ENCODE measurements at regions not wholly inside any gene's neighbourhood (a gene's known extent, or its start where the extent isn't known, plus 50 kb on each side); places are given as distances from the start of the nearest gene placed in this dataset.

DNA sequence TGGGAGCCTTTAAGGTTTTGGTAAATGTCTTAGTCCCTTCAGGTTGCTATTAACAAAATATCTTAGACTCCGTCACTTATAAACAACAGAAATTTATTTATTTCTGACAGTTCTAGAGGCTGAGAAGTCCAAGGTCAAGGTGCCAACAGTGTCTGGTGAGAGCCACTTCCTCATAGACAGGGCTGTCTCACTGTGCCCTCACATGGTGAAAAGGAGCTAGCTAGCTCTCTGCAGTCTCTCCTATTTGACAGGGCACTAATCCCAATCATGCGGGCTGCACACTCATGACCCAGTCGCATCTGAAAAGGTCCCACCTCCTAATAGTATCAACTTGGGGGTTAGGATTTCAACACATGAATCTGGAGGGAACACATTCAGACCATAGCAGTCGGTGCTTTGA, 63.4 kb upstream of the KLF3 start:
- Histone ChIP-seq H3K9me2 (ENCODE audit: low read depth, low read length) (no peaks in the 10 kb centered on the region), H3K9ac (ENCODE audit: low read length) (no peak overlapping the region), H3K27me3 (ENCODE audit: insufficient read depth, low read length) (no peaks in the 10 kb centered on the region; the same call in 1 of the 2 replicates), H3K4me2 (ENCODE audit: low read length) (no peak overlapping the region), H3K36me3 (ENCODE audit: insufficient read depth, low read length) (no peaks in the 10 kb centered on the region), H3K27ac (ENCODE audit: low read depth, low read length, poor library complexity, severe bottlenecking) (no peak overlapping the region), H3K4me3 (ENCODE audit: low read depth, low read length, poor library complexity, severe bottlenecking) (no peak overlapping the region), H3K9me3 (ENCODE audit: low read length) (no peaks in the 10 kb centered on the region), H3K4me1 (ENCODE audit: insufficient read depth, low read length, severe bottlenecking) (no peaks in the 10 kb centered on the region), H3K79me2 (ENCODE audit: insufficient read depth, low read length) (no peaks in the 10 kb centered on the region), H3F3A (ENCODE audit: insufficient read depth, low read length) (no peaks in the 10 kb centered on the region), H4K20me1 (ENCODE audit: insufficient read depth, low read length) (no peaks in the 10 kb centered on the region), H2AFZ (ENCODE audit: low read length) (no peak overlapping the region)
- TF ChIP-seq CTCF (IDR thresholded peaks at IDR 0.05; ENCODE audit: low read length): no peak

DNA sequence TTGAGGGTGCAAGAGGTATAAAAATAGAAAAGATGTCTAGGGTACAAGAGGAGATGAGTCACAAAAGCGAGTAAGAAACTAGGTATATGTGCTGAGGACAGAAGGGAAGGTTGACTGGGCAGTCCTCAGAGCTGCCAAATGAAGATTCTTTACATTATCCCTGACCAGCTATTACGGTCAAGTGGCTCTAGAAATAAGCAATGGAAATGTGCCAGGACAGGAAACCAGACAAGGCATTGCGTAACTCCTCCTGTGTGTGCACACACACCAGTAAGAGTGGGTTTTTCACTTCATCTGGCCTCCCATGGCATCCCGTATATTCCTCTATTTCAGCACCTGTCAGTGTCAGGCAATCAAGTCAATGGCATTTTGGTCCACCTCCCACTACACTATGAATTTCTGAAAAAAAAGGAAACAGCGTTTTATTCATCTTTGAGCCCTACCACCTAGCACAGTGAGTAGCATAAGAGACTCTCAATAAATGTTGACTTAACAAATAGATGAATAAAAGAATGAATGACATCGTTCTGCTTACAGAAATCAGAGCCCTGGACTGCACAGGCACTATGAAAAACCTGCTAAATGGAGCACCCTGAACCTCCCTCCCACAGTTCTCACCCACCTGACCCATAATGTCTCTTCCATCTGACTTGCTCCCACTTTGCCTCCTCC, 62.6 kb upstream of the KLF3 start:
- Histone ChIP-seq H3K4me1 (ENCODE audit: insufficient read depth, low read length, severe bottlenecking) (no peaks in the 10 kb centered on the region), H3K4me2 (ENCODE audit: low read length) (no peak overlapping the region), H3K4me3 (ENCODE audit: low read depth, low read length, poor library complexity, severe bottlenecking) (no peak overlapping the region), H4K20me1 (ENCODE audit: insufficient read depth, low read length) (no peaks in the 10 kb centered on the region), H3K9ac (ENCODE audit: low read length) (no peak overlapping the region), H3K27me3 (ENCODE audit: insufficient read depth, low read length) (no peaks in the 10 kb centered on the region; the same call in 1 of the 2 replicates), H3K79me2 (ENCODE audit: insufficient read depth, low read length) (no peaks in the 10 kb centered on the region), H3K9me2 (ENCODE audit: low read depth, low read length) (no peaks in the 10 kb centered on the region), H3K27ac (ENCODE audit: low read depth, low read length, poor library complexity, severe bottlenecking) (no peak overlapping the region), H3K9me3 (ENCODE audit: low read length) (no peaks in the 10 kb centered on the region), H3F3A (ENCODE audit: insufficient read depth, low read length) (no peaks in the 10 kb centered on the region), H3K36me3 (ENCODE audit: insufficient read depth, low read length) (no peaks in the 10 kb centered on the region), H2AFZ (ENCODE audit: low read length) (no peak overlapping the region)
- TF ChIP-seq EZH2 (IDR thresholded peaks at IDR 0.05; ENCODE audit: borderline replicate concordance, low read length) (no peak), CTCF (IDR thresholded peaks at IDR 0.05; ENCODE audit: low read length) (no peak)

DNA sequence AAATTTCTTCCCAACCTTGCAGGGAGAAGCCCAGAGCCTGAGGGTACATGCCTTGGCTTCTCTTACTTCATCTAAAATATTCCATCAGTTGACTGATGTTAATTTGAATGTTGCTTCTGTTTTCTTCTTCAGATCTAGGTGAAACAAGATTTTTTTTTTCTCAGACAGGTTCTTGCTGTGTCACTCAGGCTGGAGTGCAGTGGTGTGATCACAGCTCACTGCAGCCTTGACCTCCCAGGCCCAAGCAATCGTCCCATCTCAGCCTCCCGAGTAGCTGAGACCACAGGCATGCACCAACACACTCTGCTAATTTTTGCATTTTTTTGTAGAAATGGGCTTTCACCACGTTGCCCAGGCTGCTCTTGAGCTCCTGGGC, 62.1 kb upstream of the KLF3 start:
- no peaks in the 10 kb centered on the region for H3K4me1 ChIP-seq (ENCODE audit: insufficient read depth, low read length, severe bottlenecking)
- no peaks in the 10 kb centered on the region for H4K20me1 ChIP-seq (ENCODE audit: insufficient read depth, low read length)
- no peaks in the 10 kb centered on the region for H3K9me3 ChIP-seq (ENCODE audit: low read length)
- H3F3A ChIP-seq (ENCODE audit: insufficient read depth, low read length): no peaks in the 10 kb centered on the region
- no peaks in the 10 kb centered on the region for H3K36me3 ChIP-seq (ENCODE audit: insufficient read depth, low read length)
- TF ChIP-seq CTCF (IDR thresholded peaks at IDR 0.05; ENCODE audit: low read length): no peak
- no peak for TF ChIP-seq EZH2 (IDR thresholded peaks at IDR 0.05; ENCODE audit: borderline replicate concordance, low read length)
- H3K27ac ChIP-seq (ENCODE audit: low read depth, low read length, poor library complexity, severe bottlenecking): no peak overlapping the region
- no peak overlapping the region for H2AFZ ChIP-seq (ENCODE audit: low read length)
- no peak overlapping the region for H3K4me3 ChIP-seq (ENCODE audit: low read depth, low read length, poor library complexity, severe bottlenecking)
- no peak overlapping the region for H3K9ac ChIP-seq (ENCODE audit: low read length)
- H3K27me3 ChIP-seq (ENCODE audit: insufficient read depth, low read length): no peaks in the 10 kb centered on the region; the same call in 1 of the 2 replicates
- no peaks in the 10 kb centered on the region for H3K79me2 ChIP-seq (ENCODE audit: insufficient read depth, low read length)
- H3K4me2 ChIP-seq (ENCODE audit: low read length): no peak overlapping the region
- no peaks in the 10 kb centered on the region for H3K9me2 ChIP-seq (ENCODE audit: low read depth, low read length)

Measured in OCI-LY1 (cell line).